Activated CD4-positive, alpha-beta T cell treated with anti-CD3 and anti-CD28 coated beads for 4 hours (primary cell): ENCODE measurements at regions not wholly inside any gene's neighbourhood (a gene's known extent, or its start where the extent isn't known, plus 50 kb on each side); places are given as distances from the start of the nearest gene placed in this dataset.

Experiments used
- DNase-seq, 2 donors: peaks; one replicate each; pipeline ENCODE4 v3.0.0-alpha.2; 2020

GRCh38 chr6:167759206-167759605 is 67.5 kb upstream of the AFDN start:
- DNase-seq, result no peak

GRCh38 chr6:167759912-167760311 is 66.8 kb upstream of the AFDN start:
- DNase-seq, result no peak

GRCh38 chr6:167760979-167761793 is 65.5 kb upstream of the AFDN start:
- DNase-seq, result no peak

- no peak for DNase-seq
Observed at GRCh38 chr6:167761794-167762258, 64.9 kb upstream of the AFDN start.

GRCh38 chr6:167762259-167762962 is 64.3 kb upstream of the AFDN start:
- DNase-seq, result no peak

- DNase-seq, result no peak
Observed at GRCh38 chr6:167763056-167763944, 63.4 kb upstream of the AFDN start.

GRCh38 chr6:167764215-167764614 is 62.5 kb upstream of the AFDN start:
- no peak for DNase-seq

- DNase-seq, result no peak
Observed at GRCh38 chr6:167764713-167765479, 61.8 kb upstream of the AFDN start.

- no peak for DNase-seq
Observed at GRCh38 chr6:167766986-167767714, 59.6 kb upstream of the AFDN start.

GRCh38 chr6:167767715-167768107 is 59.0 kb upstream of the AFDN start:
- no peak for DNase-seq

- no peak for DNase-seq
Observed at GRCh38 chr6:167768471-167769215, 58.1 kb upstream of the AFDN start.

- DNase-seq, result no peak
Observed at GRCh38 chr6:167769408-167770190, 57.1 kb upstream of the AFDN start.

- DNase-seq, result no peak
Observed at GRCh38 chr6:167770291-167770955, 56.3 kb upstream of the AFDN start.

- DNase-seq, result no peak
Observed at GRCh38 chr6:167774881-167775280, 51.8 kb upstream of the AFDN start.

GRCh38 chr6:167776906-167777627 is 49.6 kb upstream of the AFDN start:
- DNase-seq, result no peak
